NCI-H345 treated with DMSO at 0.1 percent for 48 hours (cell line): ENCODE measurements at regions not wholly inside any gene's neighbourhood (a gene's known extent, or its start where the extent isn't known, plus 50 kb on each side); places are given as distances from the start of the nearest gene placed in this dataset.
"Not testable (repeated sequence)": the region's sequence is repeated elsewhere in the genome, so short reads cannot be mapped to it uniquely, and the experiment has no call there.

Experiments
- DNase-seq: peaks from one replicate; lab custom pipeline; 2025; ENCODE audit not compliant: unreplicated experiment; lab: John Stamatoyannopoulos, UW

- peak; percentile 52 for DNase-seq
Measured at GRCh38 chr2:175690113-175690837, 311.8 kb downstream of the LNPK start.

GRCh38 chr2:175688243-175688642, 313.8 kb downstream of the LNPK start:
- DNase-seq, result no peak

DNA sequence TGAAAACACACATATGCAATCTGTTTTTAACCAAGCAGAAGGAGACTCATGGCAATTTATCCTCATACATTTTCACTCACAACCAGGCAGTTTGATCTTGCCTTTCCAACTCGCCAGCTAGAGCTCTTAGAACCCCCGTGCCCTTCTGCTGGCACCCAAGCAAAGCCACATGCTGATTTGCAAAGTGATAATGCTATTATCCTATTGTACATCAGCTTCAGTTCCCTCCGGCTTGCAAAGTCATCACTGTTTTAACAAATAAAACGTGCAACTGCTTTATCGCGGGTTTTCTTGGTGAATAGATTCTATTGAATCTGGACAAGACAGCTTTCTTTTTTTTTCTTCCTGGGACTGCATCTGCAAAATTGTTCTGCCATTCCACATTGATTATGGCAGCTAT, 314.6 kb downstream of the LNPK start:
- peak; percentile 18 for DNase-seq

DNA sequence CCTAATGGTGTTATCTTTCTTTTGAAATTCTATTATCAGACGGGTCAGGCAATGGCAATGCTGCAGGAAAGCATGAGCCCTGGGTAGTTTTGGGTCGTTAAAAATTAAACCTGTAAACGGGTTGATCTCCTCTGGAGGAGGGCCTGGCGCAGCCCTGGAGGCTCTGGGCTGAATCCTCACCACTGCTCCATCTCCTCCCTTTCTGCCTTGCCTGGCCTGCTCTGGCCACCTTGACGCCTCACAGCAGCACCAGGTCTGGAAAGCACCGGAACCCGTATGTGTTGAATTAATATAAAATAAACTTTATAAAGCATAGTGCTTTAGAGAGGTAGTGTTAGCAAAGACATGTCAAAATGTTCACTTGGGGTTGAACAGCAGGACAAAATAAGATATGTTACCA, 316.1 kb downstream of the LNPK start:
- DNase-seq, result no peak

DNA sequence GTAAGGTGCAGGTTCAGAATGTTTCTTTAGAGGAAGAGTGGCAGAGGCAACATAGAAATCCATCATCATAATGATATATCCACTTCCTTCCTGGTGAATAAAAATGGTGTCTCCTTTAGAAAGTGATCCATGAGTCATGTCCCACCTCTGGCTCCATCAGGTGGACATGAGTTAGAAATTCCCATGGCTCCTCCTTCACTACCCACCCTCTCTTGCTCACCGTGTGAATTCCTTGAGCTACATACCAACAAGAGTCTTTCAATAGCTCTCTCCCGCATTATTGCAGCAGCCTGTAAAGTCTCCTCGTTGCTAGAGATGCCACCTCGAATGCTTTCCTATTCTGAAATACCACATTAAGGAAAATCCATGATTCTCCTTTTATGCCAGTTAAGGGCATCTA, 317.6 kb downstream of the LNPK start:
- DNase-seq, result no peak

DNA sequence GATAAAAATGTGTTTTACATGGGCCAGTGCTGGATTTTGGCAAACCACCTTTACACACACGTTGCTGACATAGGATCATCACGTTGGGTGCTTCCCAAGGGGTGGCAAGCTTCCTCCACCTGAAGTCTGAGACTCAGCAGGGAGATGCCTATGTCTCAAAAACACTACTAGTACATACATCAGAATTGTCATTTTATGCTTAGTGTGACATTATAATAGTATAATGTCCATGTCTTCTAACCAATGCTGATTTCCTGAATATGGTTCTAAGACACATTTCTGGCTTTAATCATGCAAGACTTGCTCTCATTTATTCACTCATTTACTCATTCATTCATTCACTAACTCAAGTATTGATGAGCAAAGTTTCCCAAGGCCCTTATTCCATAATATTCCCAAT, 322.3 kb downstream of the LNPK start:
- no peak for DNase-seq

- no peak for DNase-seq
Measured at GRCh38 chr2:175679231-175679630, 322.8 kb downstream of the LNPK start.

DNA sequence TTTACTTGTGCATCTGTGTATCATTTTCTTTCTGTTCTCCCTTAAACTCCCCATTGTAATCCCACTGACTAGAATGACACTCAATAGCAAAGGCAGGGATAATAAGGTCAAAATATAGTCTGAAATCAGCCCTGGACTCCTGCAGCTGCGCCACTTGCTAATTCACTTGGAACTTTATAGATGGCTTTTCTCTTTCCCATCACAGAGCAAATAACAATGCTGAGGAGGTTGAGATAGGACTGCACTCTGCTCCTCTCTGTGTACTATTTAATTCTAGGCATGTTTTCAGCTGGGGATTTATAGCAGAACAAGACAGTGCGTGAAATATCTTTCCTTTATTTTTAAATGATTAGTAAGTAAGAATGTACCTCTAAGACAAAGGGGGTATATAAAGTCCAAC, 324.2 kb downstream of the LNPK start:
- DNase-seq, result no peak

- DNase-seq, result no peak
Measured at GRCh38 chr2:175676813-175677212, 325.3 kb downstream of the LNPK start.

GRCh38 chr2:175668804-175669203, 333.3 kb downstream of the LNPK start:
- not testable (repeated sequence) for DNase-seq

DNA sequence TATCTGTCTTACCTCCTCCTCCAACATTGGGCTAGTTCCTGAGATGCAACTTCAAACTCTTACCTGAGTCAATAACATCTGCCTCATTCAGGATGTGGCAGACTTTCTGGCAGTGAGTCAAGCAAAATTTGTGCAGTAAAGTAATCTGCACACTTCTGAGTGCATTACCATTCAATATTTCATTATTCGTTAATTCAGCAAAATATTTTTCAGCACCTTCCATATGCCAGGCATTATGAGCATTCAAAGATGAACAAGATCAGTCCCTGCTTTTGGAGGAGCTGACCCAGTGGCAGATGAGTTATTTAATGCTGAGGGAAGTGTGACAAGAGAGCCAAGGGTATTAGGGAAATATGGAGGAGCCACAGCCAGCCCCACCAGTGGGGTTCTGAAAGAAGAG, 339.7 kb downstream of the LNPK start:
- no peak for DNase-seq

DNA sequence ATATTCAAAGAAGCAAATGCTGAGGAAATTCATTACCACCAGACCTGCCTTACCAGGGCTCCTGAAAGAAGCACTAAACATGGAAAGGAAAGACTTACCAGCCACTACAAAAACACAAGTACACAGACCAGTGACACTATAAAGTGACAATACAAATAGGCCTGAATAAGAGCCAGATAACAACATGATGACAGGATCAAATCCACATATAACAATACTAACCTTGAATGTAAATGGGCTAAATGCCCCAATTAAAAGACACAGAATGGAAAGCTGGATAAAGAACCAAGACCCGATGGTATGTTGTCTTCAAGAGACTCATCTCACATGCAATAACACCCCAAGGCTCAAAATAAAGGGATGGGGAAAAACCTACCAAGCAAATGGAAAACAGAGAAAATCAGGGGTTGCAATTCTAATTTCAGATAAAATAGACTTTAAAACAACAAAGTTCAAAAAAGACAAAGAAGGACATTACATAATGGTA, 353.4 kb downstream of the LNPK start:
- no peak for DNase-seq

DNA sequence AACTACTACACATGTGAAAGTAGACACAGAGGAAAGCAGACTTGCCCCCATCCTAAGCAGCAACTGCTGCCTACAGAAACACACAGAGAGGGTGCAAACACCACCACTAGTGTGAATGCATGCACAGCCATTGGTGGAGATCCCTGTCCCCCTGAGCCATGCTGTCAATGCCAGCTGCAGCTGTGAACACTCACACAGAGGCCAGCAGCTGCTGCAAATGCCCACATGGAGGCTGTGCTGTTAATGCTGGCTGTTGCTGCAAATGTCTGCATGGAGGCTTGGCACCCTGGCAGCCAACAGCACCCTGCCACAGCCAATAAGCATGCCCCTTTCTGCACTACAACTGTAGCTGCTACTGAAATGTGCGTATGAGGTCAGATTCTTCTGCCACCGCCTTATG, 355.0 kb downstream of the LNPK start:
- no peak for DNase-seq

GRCh38 chr2:175640655-175641054, 361.4 kb downstream of the LNPK start:
- DNase-seq, result no peak

- DNase-seq, result no peak
Measured at GRCh38 chr2:175633227-175633626, 368.8 kb downstream of the LNPK start.

DNA sequence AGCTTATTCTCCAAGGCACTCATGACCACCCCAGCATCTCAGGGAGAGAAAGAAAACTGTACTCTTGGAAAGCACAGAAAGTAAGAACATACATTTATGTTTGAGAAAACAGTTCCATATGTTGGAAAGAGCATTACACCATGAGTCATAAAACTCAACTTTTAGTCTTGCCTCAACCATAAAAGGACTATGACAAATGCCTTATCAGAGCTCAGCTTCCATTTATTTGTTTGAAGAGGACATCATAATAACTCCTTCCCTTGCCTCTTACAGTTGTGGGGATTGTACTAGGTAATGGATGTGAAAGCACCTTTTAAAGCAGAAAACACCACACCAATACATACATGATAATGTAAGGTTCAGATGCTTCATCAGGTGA, 370.8 kb downstream of the LNPK start:
- DNase-seq, result no peak

DNA sequence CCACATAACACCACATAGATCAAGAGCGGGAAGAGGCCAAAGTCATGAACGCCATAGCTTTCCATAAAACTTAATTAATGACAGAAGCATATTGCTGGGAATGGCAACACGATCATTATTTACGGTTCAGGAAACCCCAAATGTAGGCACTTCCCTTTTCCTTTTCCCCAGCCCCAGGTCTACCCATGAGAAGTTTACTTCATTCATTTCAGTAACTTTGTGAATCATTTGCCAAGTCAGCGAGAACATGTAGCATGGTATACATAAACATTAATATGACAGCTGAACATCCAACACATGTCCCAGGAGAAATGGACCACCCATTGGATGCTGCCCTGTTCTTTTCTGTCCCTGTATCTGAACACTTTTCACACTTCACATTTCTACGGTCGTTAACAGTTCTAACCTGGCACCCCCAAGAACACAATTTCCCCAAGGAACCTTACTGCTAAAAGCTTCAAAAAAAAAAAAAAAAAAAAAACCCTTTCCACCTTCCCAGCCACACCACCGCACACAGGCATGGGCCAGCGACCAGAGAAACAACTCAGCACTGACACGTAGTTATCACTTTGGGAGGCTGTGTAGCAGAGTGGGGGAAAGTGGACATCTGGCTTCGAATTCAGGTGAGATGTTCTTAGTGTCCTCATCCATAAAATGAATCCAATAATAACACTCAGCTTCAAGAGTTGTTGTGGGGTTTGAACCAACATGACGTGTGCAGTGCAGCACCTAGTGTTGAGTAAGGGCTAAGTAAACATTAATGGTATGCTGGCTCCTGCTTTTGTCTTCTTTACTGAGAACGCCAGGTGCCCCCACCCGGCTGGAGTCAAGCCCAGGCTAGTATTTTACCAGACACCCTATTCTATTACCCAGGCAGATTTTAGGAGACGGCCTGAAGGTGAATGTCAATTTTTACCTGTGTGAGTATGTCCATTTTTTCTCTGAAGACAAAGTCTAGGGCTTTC, 371.5 kb downstream of the LNPK start:
- DNase-seq, result peak; percentile 83

DNA sequence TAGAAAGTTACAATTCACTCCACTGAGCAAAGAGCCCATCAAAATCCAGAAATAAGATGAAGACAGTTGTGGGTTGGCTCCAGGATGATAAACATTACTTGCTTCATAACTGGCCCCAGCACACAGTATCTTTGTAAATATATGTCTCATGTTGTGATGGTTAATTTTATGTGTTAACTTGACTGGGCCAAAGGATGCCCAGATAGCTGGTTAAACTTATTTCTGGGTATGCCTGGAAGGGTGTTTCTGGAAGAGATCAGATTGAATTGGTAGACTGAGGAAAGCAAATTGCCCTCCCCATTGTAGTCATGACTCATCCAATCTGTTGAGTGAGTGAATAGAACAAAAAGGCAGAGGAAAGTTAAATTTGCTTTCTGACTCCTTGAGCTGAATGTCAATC, 373.8 kb downstream of the LNPK start:
- DNase-seq, result no peak

- DNase-seq, result no peak
Measured at GRCh38 chr2:175627405-175627804, 374.7 kb downstream of the LNPK start.

- no peak for DNase-seq
Measured at GRCh38 chr2:175626796-175627195, 375.3 kb downstream of the LNPK start.

DNA sequence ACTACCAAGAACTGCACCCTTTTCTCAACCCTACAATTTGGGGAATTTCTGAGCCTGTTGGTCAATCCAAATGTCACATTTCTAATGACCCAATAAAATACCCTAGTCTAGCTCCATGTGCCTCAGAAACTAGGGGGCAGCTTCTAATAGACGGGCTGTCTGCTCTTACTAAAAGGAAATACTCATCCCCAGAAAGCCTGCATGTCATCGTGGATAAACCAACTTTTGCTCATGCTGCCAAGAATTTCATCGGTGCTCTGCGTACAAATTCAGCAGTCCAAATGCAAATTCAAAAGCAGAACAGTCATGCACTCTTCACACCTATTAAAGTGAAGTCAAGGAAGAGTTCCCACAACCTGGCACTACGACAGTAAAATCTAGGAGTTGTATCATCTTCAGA, 377.3 kb downstream of the LNPK start:
- DNase-seq, result no peak

DNA sequence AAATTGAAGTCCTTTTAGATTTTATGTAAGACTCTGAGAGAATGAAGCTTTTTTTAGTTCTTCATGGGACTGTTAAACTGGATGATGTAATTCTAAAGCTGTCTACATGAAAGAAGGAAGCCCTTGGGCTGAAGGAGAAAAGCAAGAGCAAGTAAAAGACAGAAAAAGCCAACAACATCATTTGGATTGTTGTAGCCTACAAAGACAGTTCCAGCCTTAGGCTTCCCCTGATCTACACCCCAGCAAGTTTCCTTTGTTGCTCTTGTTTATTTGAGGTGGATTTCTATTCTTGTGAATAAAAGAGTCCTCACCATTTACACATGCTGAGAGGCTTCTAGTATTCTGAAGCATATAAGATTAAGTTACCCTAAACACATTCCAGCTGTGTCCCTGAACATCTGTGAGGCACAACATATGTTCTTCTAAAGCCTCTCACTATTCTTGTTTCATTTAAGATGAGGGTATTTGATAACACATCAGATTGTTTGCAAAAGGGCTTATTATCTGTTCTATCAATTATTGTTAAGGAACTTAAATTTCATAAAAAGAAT, 377.8 kb downstream of the LNPK start:
- peak; percentile 26 for DNase-seq
